ENCODE measurements at regions not wholly inside any gene's neighbourhood (a gene's known extent, or its start where the extent isn't known, plus 50 kb on each side); places are given as distances from the start of the nearest gene placed in this dataset.

DNA sequence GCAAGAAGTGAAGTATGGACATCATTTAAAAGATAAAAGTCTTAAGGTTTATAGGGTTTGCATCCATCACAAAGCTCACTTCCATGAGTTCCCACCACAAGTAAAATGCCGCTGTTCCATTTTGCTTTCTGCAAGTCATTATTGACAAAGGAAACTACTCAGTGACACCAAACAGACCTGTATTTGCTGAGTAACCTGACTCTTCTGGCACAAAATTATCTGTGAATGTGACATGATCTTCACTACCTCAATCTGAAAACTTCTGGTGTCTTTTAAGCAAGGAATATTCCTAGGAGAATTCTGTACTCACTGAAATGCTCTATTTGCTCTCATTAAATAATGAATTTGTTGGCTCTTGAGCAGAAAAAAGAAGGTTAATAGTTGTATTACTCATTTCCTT lies 1077.4 kb upstream of the ADGRL4 start:
- TF ChIP-seq POLR2A (IDR thresholded peaks at IDR 0.05), result no peak
- TF ChIP-seq, protein P1, sequence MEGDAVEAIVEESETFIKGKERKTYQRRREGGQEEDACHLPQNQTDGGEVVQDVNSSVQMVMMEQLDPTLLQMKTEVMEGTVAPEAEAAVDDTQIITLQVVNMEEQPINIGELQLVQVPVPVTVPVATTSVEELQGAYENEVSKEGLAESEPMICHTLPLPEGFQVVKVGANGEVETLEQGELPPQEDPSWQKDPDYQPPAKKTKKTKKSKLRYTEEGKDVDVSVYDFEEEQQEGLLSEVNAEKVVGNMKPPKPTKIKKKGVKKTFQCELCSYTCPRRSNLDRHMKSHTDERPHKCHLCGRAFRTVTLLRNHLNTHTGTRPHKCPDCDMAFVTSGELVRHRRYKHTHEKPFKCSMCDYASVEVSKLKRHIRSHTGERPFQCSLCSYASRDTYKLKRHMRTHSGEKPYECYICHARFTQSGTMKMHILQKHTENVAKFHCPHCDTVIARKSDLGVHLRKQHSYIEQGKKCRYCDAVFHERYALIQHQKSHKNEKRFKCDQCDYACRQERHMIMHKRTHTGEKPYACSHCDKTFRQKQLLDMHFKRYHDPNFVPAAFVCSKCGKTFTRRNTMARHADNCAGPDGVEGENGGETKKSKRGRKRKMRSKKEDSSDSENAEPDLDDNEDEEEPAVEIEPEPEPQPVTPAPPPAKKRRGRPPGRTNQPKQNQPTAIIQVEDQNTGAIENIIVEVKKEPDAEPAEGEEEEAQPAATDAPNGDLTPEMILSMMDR (IDR thresholded peaks at IDR 0.05 in 8 of 11, conservative IDR thresholded peaks at IDR 0.05 in 3 of 11), result no peak
- no peak for TF ChIP-seq POLR2AphosphoS5 (IDR thresholded peaks at IDR 0.05)
